ENCODE measurements at regions not wholly inside any gene's neighbourhood (a gene's known extent, or its start where the extent isn't known, plus 50 kb on each side); places are given as distances from the start of the nearest gene placed in this dataset.
"Not testable (repeated sequence)": the region's sequence is repeated elsewhere in the genome, so short reads cannot be mapped to it uniquely, and the experiment has no call there.

- peak; percentile 37 for DNase-seq
Measured at GRCh38 chr9:13809401-13809800, 504.5 kb downstream of the NFIB start.

- no peak for DNase-seq
Measured at GRCh38 chr9:13807118-13807517, 506.8 kb downstream of the NFIB start.

- no peak for DNase-seq
Measured at GRCh38 chr9:13806714-13807113, 507.2 kb downstream of the NFIB start.

- DNase-seq, result no peak
Measured at GRCh38 chr9:13805546-13805945, 508.4 kb downstream of the NFIB start.

GRCh38 chr9:13804532-13804931 is 509.4 kb downstream of the NFIB start:
- DNase-seq, result no peak

GRCh38 chr9:13800776-13801175 is 513.2 kb downstream of the NFIB start:
- no peak for DNase-seq

GRCh38 chr9:13797701-13798100 is 516.2 kb downstream of the NFIB start:
- DNase-seq, result not testable (repeated sequence)

- DNase-seq, result no peak
Measured at GRCh38 chr9:13791816-13792215, 512.3 kb upstream of the MPDZ start.

GRCh38 chr9:13790055-13790454 is 510.6 kb upstream of the MPDZ start:
- DNase-seq, result no peak

- DNase-seq, result peak; percentile 77
Measured at GRCh38 chr9:13787234-13787833, 507.8 kb upstream of the MPDZ start.

GRCh38 chr9:13786711-13787110 is 507.2 kb upstream of the MPDZ start:
- no peak for DNase-seq

- DNase-seq, result no peak
Measured at GRCh38 chr9:13786131-13786530, 506.6 kb upstream of the MPDZ start.

GRCh38 chr9:13779106-13779505 is 499.6 kb upstream of the MPDZ start:
- no peak for DNase-seq

GRCh38 chr9:13778631-13779030 is 499.1 kb upstream of the MPDZ start:
- peak; percentile 46 for DNase-seq

- DNase-seq, result no peak
Measured at GRCh38 chr9:13770956-13771355, 491.5 kb upstream of the MPDZ start.

- no peak for DNase-seq
Measured at GRCh38 chr9:13769641-13770040, 490.1 kb upstream of the MPDZ start.

- no peak for DNase-seq
Measured at GRCh38 chr9:13769006-13769405, 489.5 kb upstream of the MPDZ start.

GRCh38 chr9:13762209-13762608 is 482.7 kb upstream of the MPDZ start:
- no peak for DNase-seq

- DNase-seq, result peak; percentile 36
Measured at GRCh38 chr9:13759551-13759950, 480.1 kb upstream of the MPDZ start.

- peak; percentile 58 for DNase-seq
Measured at GRCh38 chr9:13758936-13759335, 479.4 kb upstream of the MPDZ start.

GRCh38 chr9:13756943-13757342 is 477.5 kb upstream of the MPDZ start:
- DNase-seq, result no peak

GRCh38 chr9:13755551-13755950 is 476.1 kb upstream of the MPDZ start:
- no peak for DNase-seq

- no peak for DNase-seq
Measured at GRCh38 chr9:13750639-13751038, 471.1 kb upstream of the MPDZ start.

GRCh38 chr9:13750061-13750460 is 470.6 kb upstream of the MPDZ start:
- DNase-seq, result no peak

- no peak for DNase-seq
Measured at GRCh38 chr9:13746876-13747275, 467.4 kb upstream of the MPDZ start.
